Ectodermal cell (in vitro differentiated cells): ENCODE measurements at regions not wholly inside any gene's neighbourhood (a gene's known extent, or its start where the extent isn't known, plus 50 kb on each side); places are given as distances from the start of the nearest gene placed in this dataset.

Experiments used
- H3K27ac ChIP-seq: 2 replicates; pipeline ENCODE4 v1.7.0; 2013; ENCODE audit warnings: mild to moderate bottlenecking, low read depth, low read length; ENCODE audit not compliant: insufficient read depth, poor library complexity, severe bottlenecking
- H3K27me3 ChIP-seq: 2 replicates; pipeline ENCODE4 v1.7.0; 2013; ENCODE audit warnings: mild to moderate bottlenecking, low read length; ENCODE audit not compliant: insufficient read depth, control insufficient read depth, poor library complexity, severe bottlenecking
- H3K36me3 ChIP-seq: one replicate; pipeline ENCODE4 v1.7.0; 2013; ENCODE audit warnings: low read length; ENCODE audit not compliant: control insufficient read depth, insufficient read depth
- H3K4me1 ChIP-seq: one replicate; pipeline ENCODE4 v1.7.0; 2013; ENCODE audit warnings: low read length; ENCODE audit not compliant: control insufficient read depth, insufficient read depth
- H3K4me3 ChIP-seq: 2 replicates; pipeline ENCODE4 v1.7.0; 2013; ENCODE audit warnings: low read depth, low read length, control low read depth; ENCODE audit not compliant: insufficient read depth
- H3K9me3 ChIP-seq: 2 replicates; pipeline ENCODE4 v1.7.0; 2013; ENCODE audit warnings: mild to moderate bottlenecking, low read length, moderate library complexity; ENCODE audit not compliant: control insufficient read depth
- WGBS, 2 experiments: methylation state at CpG; one replicate each; pipeline ENCODE4 v1.1.7; 2013; ENCODE audit warnings: missing lambda C conversion rate in 2 of 2; 5-methylcytosine and 5-hydroxymethylcytosine counted together

- Histone ChIP-seq H3K27ac (no peak overlapping the region), H3K36me3 (no peaks in the 10 kb centered on the region), H3K4me1 (no peaks in the 10 kb centered on the region), H3K9me3 (peaks cover 2% of the 10 kb centered on the region), H3K4me3 (no peak overlapping the region), H3K27me3 (no peaks in the 10 kb centered on the region)
- 87 to 94% methylated on average over 3 of the region's 3 CpGs for WGBS, 2 experiments
These were observed 2535.1 kb downstream of the ARAP2 start for GRCh38 chr4:33709247-33709646.

GRCh38 chr4:33711826-33712225 lies 2532.5 kb downstream of the ARAP2 start:
- Histone ChIP-seq H3K27ac (no peak overlapping the region), H3K36me3 (no peaks in the 10 kb centered on the region), H3K4me1 (no peaks in the 10 kb centered on the region), H3K9me3 (peaks cover 2% of the 10 kb centered on the region), H3K27me3 (no peaks in the 10 kb centered on the region), H3K4me3 (no peak overlapping the region)

- Histone ChIP-seq H3K27ac (no peak overlapping the region), H3K4me3 (no peak overlapping the region), H3K27me3 (no peaks in the 10 kb centered on the region), H3K36me3 (no peaks in the 10 kb centered on the region), H3K9me3 (no peaks in the 10 kb centered on the region), H3K4me1 (no peaks in the 10 kb centered on the region)
- WGBS, 2 experiments, result no CpG with 5 or more reads among the region's 1 CpG
These were observed 2529.3 kb downstream of the ARAP2 start for GRCh38 chr4:33714971-33715370.

GRCh38 chr4:33715841-33716395 lies 2528.4 kb downstream of the ARAP2 start:
- no peaks in the 10 kb centered on the region for H3K4me1 ChIP-seq
- no peaks in the 10 kb centered on the region for H3K27me3 ChIP-seq
- no peaks in the 10 kb centered on the region for H3K9me3 ChIP-seq
- no peak overlapping the region for H3K27ac ChIP-seq
- no peak overlapping the region for H3K4me3 ChIP-seq
- WGBS, 2 experiments, result 91 to 100% methylated on average over 4 of the region's 4 CpGs
- no peaks in the 10 kb centered on the region for H3K36me3 ChIP-seq

GRCh38 chr4:33722254-33722653 lies 2522.1 kb downstream of the ARAP2 start:
- no peaks in the 10 kb centered on the region for H3K36me3 ChIP-seq
- H3K27me3 ChIP-seq, result no peaks in the 10 kb centered on the region
- no peaks in the 10 kb centered on the region for H3K9me3 ChIP-seq
- no peak overlapping the region for H3K27ac ChIP-seq
- WGBS, 2 experiments, result 87 to 89% methylated on average over 1 to 2 of the region's 2 CpGs
- no peaks in the 10 kb centered on the region for H3K4me1 ChIP-seq
- H3K4me3 ChIP-seq, result no peak overlapping the region

- H3K36me3 ChIP-seq, result no peaks in the 10 kb centered on the region
- 90 to 91% methylated on average over 5 to 7 of the region's 7 CpGs for WGBS, 2 experiments
- no peaks in the 10 kb centered on the region for H3K27me3 ChIP-seq
- H3K4me3 ChIP-seq, result no peak overlapping the region
- no peaks in the 10 kb centered on the region for H3K9me3 ChIP-seq
- no peaks in the 10 kb centered on the region for H3K4me1 ChIP-seq
- no peak overlapping the region for H3K27ac ChIP-seq
These were observed 2521.4 kb downstream of the ARAP2 start for GRCh38 chr4:33722800-33723516.

GRCh38 chr4:33724685-33725084 lies 2519.6 kb downstream of the ARAP2 start:
- no peaks in the 10 kb centered on the region for H3K36me3 ChIP-seq
- WGBS, 2 experiments, result 80 to 87% methylated on average over 3 of the region's 3 CpGs

GRCh38 chr4:33725861-33726260 lies 2518.5 kb downstream of the ARAP2 start:
- no peak overlapping the region for H3K4me3 ChIP-seq
- 80 to 100% methylated on average over 1 to 2 of the region's 2 CpGs for WGBS, 2 experiments
- no peaks in the 10 kb centered on the region for H3K9me3 ChIP-seq

More at GRCh38 chr4:33724685-33725084, 2519.6 kb downstream of the ARAP2 start:
- Histone ChIP-seq H3K4me3 (no peak overlapping the region), H3K9me3 (no peaks in the 10 kb centered on the region), H3K27me3 (no peaks in the 10 kb centered on the region), H3K4me1 (no peaks in the 10 kb centered on the region), H3K27ac (no peak overlapping the region)

GRCh38 chr4:33737726-33738125 lies 2506.6 kb downstream of the ARAP2 start:
- no peaks in the 10 kb centered on the region for H3K27me3 ChIP-seq
- WGBS, 2 experiments, result 98 to 99% methylated on average over 2 of the region's 2 CpGs
- H3K27ac ChIP-seq, result no peak overlapping the region
- no peaks in the 10 kb centered on the region for H3K36me3 ChIP-seq
- H3K9me3 ChIP-seq, result no peaks in the 10 kb centered on the region
- no peaks in the 10 kb centered on the region for H3K4me1 ChIP-seq
- H3K4me3 ChIP-seq, result no peak overlapping the region

More at GRCh38 chr4:33725861-33726260, 2518.5 kb downstream of the ARAP2 start:
- no peaks in the 10 kb centered on the region for H3K36me3 ChIP-seq
- H3K4me1 ChIP-seq, result no peaks in the 10 kb centered on the region
- H3K27me3 ChIP-seq, result no peaks in the 10 kb centered on the region
- no peak overlapping the region for H3K27ac ChIP-seq

- Histone ChIP-seq H3K4me3 (no peak overlapping the region), H3K36me3 (no peaks in the 10 kb centered on the region), H3K9me3 (no peaks in the 10 kb centered on the region), H3K27me3 (no peaks in the 10 kb centered on the region), H3K4me1 (no peaks in the 10 kb centered on the region), H3K27ac (no peak overlapping the region)
- WGBS, 2 experiments, result 85 to 95% methylated on average over 9 to 10 of the region's 10 CpGs
These were observed 2504.3 kb downstream of the ARAP2 start for GRCh38 chr4:33739884-33740632.
